ENCODE measurements at regions not wholly inside any gene's neighbourhood (a gene's known extent, or its start where the extent isn't known, plus 50 kb on each side); places are given as distances from the start of the nearest gene placed in this dataset.

- DNase-seq: peak; percentile 64
These were observed 462.6 kb downstream of the PRKD1 start for GRCh38 chr14:29465095-29465494.

DNA sequence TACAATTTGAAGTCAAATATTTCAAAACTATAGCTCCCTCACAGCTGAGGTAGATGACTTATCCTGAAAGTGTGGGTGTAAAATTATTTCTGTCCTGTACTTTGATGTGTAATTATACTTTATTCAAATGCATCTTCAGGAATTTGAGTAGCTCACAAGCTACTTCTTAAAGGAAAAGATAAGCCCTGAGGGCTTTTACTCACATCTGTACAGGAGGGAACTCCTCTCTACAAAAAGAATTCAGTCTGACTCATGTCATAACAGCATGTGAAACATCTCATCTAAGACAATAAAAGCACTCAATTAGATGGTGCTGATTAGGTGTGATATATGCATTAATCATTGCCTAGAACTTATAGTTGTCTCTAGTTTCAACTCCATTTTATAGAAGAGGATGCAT lies 452.0 kb downstream of the PRKD1 start:
- no peak for DNase-seq

DNA sequence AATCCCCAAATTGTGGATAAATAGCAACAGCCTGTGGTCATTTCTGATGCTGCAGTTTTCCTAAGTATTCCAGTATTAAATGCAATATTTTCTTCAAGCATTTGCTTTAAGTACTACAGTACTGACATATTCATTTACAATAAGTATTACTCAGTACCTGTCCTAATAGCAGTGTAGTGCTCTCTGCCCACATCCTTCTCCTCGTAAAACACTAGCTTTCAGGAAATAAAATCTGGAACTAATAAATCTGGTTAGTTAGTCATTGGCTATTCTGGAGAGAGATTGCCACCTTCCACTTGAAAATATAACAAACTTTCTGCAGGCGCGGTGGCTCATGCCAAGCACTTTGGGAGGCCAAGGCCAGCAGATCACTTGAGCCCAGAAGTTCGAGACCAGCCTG lies 441.5 kb downstream of the PRKD1 start:
- DNase-seq: no peak

DNA sequence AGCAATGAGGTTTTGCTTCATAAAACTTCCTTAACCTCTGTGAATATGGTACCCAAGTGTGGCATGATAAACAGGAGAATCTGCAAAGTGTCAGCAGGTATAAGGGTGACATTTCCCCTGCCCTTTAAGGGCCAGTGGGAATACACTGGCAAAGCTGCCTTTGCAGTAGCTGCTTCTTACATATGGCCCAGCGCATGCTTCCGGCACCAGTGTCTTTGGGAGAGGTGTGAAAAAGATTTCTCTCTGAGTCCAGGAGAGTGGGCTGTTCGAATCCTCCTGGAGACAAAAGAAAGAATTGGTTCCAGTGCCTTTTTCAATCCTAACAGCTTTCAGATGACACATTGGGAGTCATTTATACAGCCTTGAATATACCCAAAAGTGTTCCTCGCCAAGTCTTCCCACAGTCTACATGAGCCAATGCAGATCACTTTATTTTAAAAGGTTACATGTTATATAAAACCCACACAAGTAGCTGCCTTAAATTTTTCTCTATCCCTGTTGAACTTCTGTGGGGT lies 437.7 kb downstream of the PRKD1 start:
- no peak for DNase-seq

- DNase-seq: no peak
These were observed 433.8 kb downstream of the PRKD1 start for GRCh38 chr14:29493849-29494248.

DNA sequence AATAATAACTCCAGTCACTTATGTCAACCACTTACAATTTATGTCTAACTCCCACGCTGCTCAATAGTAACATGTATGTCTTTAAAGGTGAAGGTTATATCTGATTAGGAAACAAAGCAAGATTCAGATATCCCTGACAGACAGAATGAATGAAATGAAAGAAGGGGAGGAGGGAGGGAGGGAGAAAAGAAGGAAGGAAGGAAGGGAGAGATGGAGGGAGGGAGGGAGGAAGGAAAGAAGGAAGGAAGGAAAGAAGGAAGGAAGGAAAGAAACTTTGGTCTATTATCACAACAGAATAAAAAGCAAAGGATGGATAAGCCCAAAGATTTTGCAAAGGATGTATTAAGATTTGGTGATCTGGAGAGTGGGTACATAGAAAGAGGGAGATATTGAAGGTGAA lies 433.3 kb downstream of the PRKD1 start:
- DNase-seq: no peak

DNA sequence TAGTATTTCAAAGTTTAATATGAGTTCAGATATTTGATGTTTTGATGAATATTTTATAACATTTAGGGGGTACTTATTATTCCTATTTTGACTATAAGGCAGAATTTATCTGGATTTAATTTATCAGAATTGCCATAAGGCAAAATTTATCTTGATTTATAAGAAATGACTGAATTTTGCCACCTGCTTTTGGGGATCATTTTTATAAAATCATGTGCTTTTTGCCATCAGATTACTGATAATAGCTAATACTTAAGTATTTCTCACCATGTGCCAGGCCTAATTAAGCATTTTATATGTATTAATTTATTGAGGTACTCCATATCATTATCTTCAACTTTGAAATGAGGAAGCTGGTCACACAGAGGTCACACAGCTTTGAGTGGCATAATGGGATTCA lies 423.7 kb downstream of the PRKD1 start:
- DNase-seq: no peak

GRCh38 chr14:29518335-29518734 lies 409.3 kb downstream of the PRKD1 start:
- peak; percentile 34 for DNase-seq

DNA sequence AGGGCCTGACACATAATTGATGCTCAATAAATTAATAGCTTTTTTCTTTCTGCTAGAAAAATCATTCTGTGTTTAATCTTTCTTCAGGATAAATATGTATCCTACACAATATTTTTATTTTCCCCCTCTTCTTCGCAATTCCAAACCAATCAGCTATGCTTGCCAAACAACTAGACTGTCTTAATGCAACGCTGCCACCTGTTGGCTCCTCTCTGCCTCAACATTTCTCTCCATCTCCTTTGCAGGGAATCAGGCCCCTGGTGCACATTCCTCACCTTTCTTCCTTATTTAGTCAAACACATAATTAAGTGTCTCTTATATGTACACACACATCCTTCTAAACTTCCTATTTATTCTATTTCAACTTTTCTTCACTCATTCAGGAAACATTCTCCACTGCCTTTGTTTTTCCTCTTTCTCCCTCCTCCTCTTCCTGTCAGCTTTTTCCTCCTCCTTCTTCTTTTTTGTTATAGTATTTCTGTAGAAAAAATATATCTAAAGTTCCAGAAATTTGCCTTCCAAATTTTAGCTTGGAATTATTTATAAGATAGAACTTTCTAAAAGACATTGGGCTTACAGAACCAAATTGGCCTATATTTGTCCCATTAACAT lies 406.0 kb downstream of the PRKD1 start:
- peak; percentile 84 for DNase-seq
